ENCODE measurements at regions not wholly inside any gene's neighbourhood (a gene's known extent, or its start where the extent isn't known, plus 50 kb on each side); places are given as distances from the start of the nearest gene placed in this dataset.

DNA sequence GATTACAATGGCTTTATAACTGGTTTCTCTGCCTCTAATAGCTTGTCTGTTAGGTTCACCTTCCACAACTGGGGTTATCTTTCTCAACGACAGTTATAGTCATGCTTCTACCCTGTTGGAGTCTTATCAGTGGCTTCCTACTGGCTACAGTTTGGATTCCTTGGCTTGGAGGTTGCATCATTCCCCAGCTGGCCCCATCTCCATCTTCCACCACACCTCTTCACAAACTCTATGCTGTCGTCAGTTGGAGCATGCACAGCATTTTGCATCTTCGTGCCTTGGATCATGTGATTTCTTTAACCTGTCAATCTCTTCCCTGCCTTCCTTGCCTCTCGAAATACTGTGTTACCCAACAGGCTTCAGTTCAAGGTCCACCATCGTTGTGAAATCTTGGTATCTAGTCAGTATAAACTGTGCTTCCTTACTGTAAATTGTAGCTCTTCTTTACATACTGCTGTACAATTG lies 316.3 kb upstream of the CXCR4 start (continued):
- TF ChIP-seq ETS1 (conservative IDR thresholded peaks at IDR 0.05; ENCODE audit: control insufficient read depth, low read depth, low read length) (no peak), CTBP1 (IDR thresholded peaks at IDR 0.05; ENCODE audit: borderline replicate concordance) (peak; percentile 90), MNT (conservative IDR thresholded peaks at IDR 0.05) (no peak), ZNF124 (CRISPR knock-in tag; IDR thresholded peaks at IDR 0.05) (no peak), GABPB2 (CRISPR knock-in tag; conservative IDR thresholded peaks at IDR 0.05) (no peak), ARID3A (IDR thresholded peaks at IDR 0.05; ENCODE audit: borderline replicate concordance, low read depth, low read length) (no peak), ZBTB17 (CRISPR knock-in tag; IDR thresholded peaks at IDR 0.05) (no peak), SNRNP70 (optimal IDR thresholded peaks at IDR 0.05; ENCODE audit: low read depth, low read length) (no peak), TRIM28 (IDR thresholded peaks at IDR 0.05) (no peak), SRSF9 (IDR thresholded peaks at IDR 0.05; ENCODE audit: borderline replicate concordance, low read depth, low read length) (no peak), NELFE (IDR thresholded peaks at IDR 0.05; ENCODE audit: insufficient read depth, insufficient read length) (no peak), SRSF1 (IDR thresholded peaks at IDR 0.05; ENCODE audit: low read depth, low read length) (no peak), HNRNPK (IDR thresholded peaks at IDR 0.05; ENCODE audit: low read depth, low read length, poor library complexity, severe bottlenecking) (no peak), SOX6 (IDR thresholded peaks at IDR 0.05) (peak; percentile 57; the same call in 1 of the 2 replicates), ZFP30 (CRISPR knock-in tag; IDR thresholded peaks at IDR 0.05; ENCODE audit: borderline replicate concordance) (no peak), KLF1 (tag; IDR thresholded peaks at IDR 0.05) (no peak), NFXL1 (CRISPR knock-in tag; IDR thresholded peaks at IDR 0.05) (no peak)
- TF ChIP-seq, protein P1, sequence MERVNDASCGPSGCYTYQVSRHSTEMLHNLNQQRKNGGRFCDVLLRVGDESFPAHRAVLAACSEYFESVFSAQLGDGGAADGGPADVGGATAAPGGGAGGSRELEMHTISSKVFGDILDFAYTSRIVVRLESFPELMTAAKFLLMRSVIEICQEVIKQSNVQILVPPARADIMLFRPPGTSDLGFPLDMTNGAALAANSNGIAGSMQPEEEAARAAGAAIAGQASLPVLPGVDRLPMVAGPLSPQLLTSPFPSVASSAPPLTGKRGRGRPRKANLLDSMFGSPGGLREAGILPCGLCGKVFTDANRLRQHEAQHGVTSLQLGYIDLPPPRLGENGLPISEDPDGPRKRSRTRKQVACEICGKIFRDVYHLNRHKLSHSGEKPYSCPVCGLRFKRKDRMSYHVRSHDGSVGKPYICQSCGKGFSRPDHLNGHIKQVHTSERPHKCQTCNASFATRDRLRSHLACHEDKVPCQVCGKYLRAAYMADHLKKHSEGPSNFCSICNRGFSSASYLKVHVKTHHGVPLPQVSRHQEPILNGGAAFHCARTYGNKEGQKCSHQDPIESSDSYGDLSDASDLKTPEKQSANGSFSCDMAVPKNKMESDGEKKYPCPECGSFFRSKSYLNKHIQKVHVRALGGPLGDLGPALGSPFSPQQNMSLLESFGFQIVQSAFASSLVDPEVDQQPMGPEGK (CRISPR knock-in tag; IDR thresholded peaks at IDR 0.05; ENCODE audit: borderline replicate concordance) = no peak
- TF ChIP-seq, protein P2, sequence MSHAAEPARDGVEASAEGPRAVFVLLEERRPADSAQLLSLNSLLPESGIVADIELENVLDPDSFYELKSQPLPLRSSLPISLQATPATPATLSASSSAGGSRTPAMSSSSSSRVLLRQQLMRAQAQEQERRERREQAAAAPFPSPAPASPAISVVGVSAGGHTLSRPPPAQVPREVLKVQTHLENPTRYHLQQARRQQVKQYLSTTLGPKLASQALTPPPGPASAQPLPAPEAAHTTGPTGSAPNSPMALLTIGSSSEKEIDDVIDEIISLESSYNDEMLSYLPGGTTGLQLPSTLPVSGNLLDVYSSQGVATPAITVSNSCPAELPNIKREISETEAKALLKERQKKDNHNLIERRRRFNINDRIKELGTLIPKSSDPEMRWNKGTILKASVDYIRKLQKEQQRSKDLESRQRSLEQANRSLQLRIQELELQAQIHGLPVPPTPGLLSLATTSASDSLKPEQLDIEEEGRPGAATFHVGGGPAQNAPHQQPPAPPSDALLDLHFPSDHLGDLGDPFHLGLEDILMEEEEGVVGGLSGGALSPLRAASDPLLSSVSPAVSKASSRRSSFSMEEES (CRISPR knock-in tag; IDR thresholded peaks at IDR 0.05) = peak; percentile 63
- TF ChIP-seq, protein P3, sequence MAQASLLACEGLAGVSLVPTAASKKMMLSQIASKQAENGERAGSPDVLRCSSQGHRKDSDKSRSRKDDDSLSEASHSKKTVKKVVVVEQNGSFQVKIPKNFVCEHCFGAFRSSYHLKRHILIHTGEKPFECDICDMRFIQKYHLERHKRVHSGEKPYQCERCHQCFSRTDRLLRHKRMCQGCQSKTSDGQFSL (CRISPR knock-in tag; IDR thresholded peaks at IDR 0.05) = no peak
- TF ChIP-seq, protein P3 (tag; IDR thresholded peaks at IDR 0.05) = no peak
